Femur (tissue), 1 donor: ENCODE measurements at regions not wholly inside any gene's neighbourhood (a gene's known extent, or its start where the extent isn't known, plus 50 kb on each side); places are given as distances from the start of the nearest gene placed in this dataset.
"Not testable (repeated sequence)": the region's sequence is repeated elsewhere in the genome, so short reads cannot be mapped to it uniquely, and the experiment has no call there.

Source experiments
- DNase-seq: peaks from one replicate; pipeline ENCODE4 v3.0.0-alpha.2; 2017

GRCh38 chr14:56422703-56423213 lies 156.8 kb upstream of the TMEM260 start:
- peak; percentile 92 for DNase-seq

GRCh38 chr14:56423544-56423943 lies 156.1 kb upstream of the TMEM260 start:
- peak; percentile 62 for DNase-seq

GRCh38 chr14:56431013-56431412 lies 148.6 kb upstream of the TMEM260 start:
- no peak for DNase-seq

- no peak for DNase-seq
Measured at GRCh38 chr14:56449670-56450213, 129.9 kb upstream of the TMEM260 start.

GRCh38 chr14:56452940-56453339 lies 126.7 kb upstream of the TMEM260 start:
- DNase-seq = no peak

- DNase-seq = not testable (repeated sequence)
Measured at GRCh38 chr14:56454680-56455079, 124.9 kb upstream of the TMEM260 start.

- no peak for DNase-seq
Measured at GRCh38 chr14:56460469-56460868, 119.1 kb upstream of the TMEM260 start.

- DNase-seq = no peak
Measured at GRCh38 chr14:56461276-56462275, 118.0 kb upstream of the TMEM260 start.

- DNase-seq = peak; percentile 36
Measured at GRCh38 chr14:56463271-56463890, 116.2 kb upstream of the TMEM260 start.

GRCh38 chr14:56471056-56471455 lies 108.5 kb upstream of the TMEM260 start:
- no peak for DNase-seq

GRCh38 chr14:56474419-56475022 lies 105.1 kb upstream of the TMEM260 start:
- DNase-seq = no peak

- no peak for DNase-seq
Measured at GRCh38 chr14:56482310-56482911, 97.2 kb upstream of the TMEM260 start.

GRCh38 chr14:56487090-56487667 lies 92.4 kb upstream of the TMEM260 start:
- DNase-seq = no peak

- no peak for DNase-seq
Measured at GRCh38 chr14:56487761-56488160, 91.8 kb upstream of the TMEM260 start.

GRCh38 chr14:56488306-56488705 lies 91.3 kb upstream of the TMEM260 start:
- DNase-seq = no peak

- DNase-seq = no peak
Measured at GRCh38 chr14:56490379-56490778, 89.2 kb upstream of the TMEM260 start.

- DNase-seq = peak; percentile 51
Measured at GRCh38 chr14:56491299-56492285, 88.0 kb upstream of the TMEM260 start.

- no peak for DNase-seq
Measured at GRCh38 chr14:56494167-56494566, 85.4 kb upstream of the TMEM260 start.

GRCh38 chr14:56498112-56498511 lies 81.5 kb upstream of the TMEM260 start:
- DNase-seq = no peak

- DNase-seq = no peak
Measured at GRCh38 chr14:56501909-56502530, 77.6 kb upstream of the TMEM260 start.
